WTC11 (cell line): ENCODE measurements at regions not wholly inside any gene's neighbourhood (a gene's known extent, or its start where the extent isn't known, plus 50 kb on each side); places are given as distances from the start of the nearest gene placed in this dataset.

Source experiments
- ATAC-seq: fragments of 200-7000 bp; cut with Tn5 transposase; 2 replicates; pipeline ENCODE4 v1.10.0; 2021; ENCODE audit warnings: mild to moderate bottlenecking, moderate library complexity
- CTCF ChIA-PET: fragments of 300-600 bp; sonication (Branson Sonifier 250); formaldehyde crosslinking; loops from one replicate; lab custom pipeline; 2021; ENCODE audit warnings: antibody characterized with exemption; lab: Charles Lee
- POLR2A ChIA-PET: fragments of 350-600 bp; sonication (Branson Sonifier 250); formaldehyde crosslinking; loops from one replicate; lab custom pipeline; 2021; ENCODE audit warnings: antibody characterized with exemption; lab: Charles Lee
- DNase-seq: peaks from one replicate; pipeline ENCODE4 v3.0.0; 2021; ENCODE audit warnings: low spot score
- H3K27ac Mint-ChIP-seq: 2 replicates; pipeline ENCODE4 v1.8.0; 2021; ENCODE audit warnings: mixed read lengths
- H3K27me3 Mint-ChIP-seq: 2 replicates; pipeline ENCODE4 v1.8.0; 2021; ENCODE audit warnings: low read depth, mild to moderate bottlenecking, moderate library complexity, mixed read lengths
- H3K36me3 Mint-ChIP-seq: 2 replicates; pipeline ENCODE4 v1.8.0; 2021; ENCODE audit warnings: mixed read lengths
- H3K4me1 Mint-ChIP-seq: 2 replicates; pipeline ENCODE4 v1.8.0; 2022; ENCODE audit warnings: mixed read lengths
- H3K4me3 Mint-ChIP-seq: 2 replicates; pipeline ENCODE4 v1.8.0; 2021; ENCODE audit warnings: mild to moderate bottlenecking, moderate library complexity, mixed read lengths
- H3K9me3 Mint-ChIP-seq: 2 replicates; pipeline ENCODE4 v1.8.0; 2021; ENCODE audit warnings: mixed read lengths
- ATF2 ChIP-seq: sonication (generic); formaldehyde crosslinking; IDR thresholded peaks from 2 replicates; pipeline ENCODE4 v1.8.1; 2022; ENCODE audit warnings: low read depth, missing genetic modification reagents, borderline replicate concordance
- CBFB ChIP-seq: sonication (generic); formaldehyde crosslinking; IDR thresholded peaks from 2 replicates; pipeline ENCODE4 v1.8.1; 2022; ENCODE audit warnings: mild to moderate bottlenecking, low read depth, missing genetic modification reagents
- CTCF ChIP-seq: fragments of 200-600 bp; IDR thresholded peaks from 2 replicates; pipeline ENCODE4 v1.8.0; 2022; ENCODE audit warnings: antibody characterized with exemption
- E2F4 ChIP-seq: sonication (generic); formaldehyde crosslinking; IDR thresholded peaks from 2 replicates; pipeline ENCODE4 v1.8.1; 2022; ENCODE audit warnings: low read depth, mild to moderate bottlenecking, moderate library complexity, missing genetic modification reagents, borderline replicate concordance
- GRHL2 ChIP-seq: fragments of 250-450 bp; sonication (Bioruptor Pico); IDR thresholded peaks from 2 replicates; pipeline ENCODE4 v1.8.0; 2022; ENCODE audit warnings: mild to moderate bottlenecking, moderate library complexity; ENCODE audit not compliant: insufficient replicate concordance, severe bottlenecking
- IRF1 ChIP-seq: sonication (generic); formaldehyde crosslinking; IDR thresholded peaks from 2 replicates; pipeline ENCODE4 v1.8.0; 2023; ENCODE audit warnings: missing genetic modification reagents
- MLX ChIP-seq: sonication (generic); formaldehyde crosslinking; IDR thresholded peaks from 2 replicates; pipeline ENCODE4 v1.8.1; 2023; ENCODE audit warnings: mild to moderate bottlenecking, missing genetic modification reagents, moderate library complexity
- MYBL2 ChIP-seq: sonication (generic); formaldehyde crosslinking; IDR thresholded peaks from 2 replicates; pipeline ENCODE4 v1.8.1; 2023; ENCODE audit warnings: mild to moderate bottlenecking, moderate library complexity, missing genetic modification reagents
- NFE2L1 ChIP-seq: sonication (generic); formaldehyde crosslinking; IDR thresholded peaks from 2 replicates; pipeline ENCODE4 v1.8.1; 2023; ENCODE audit warnings: missing genetic modification reagents
- PREB ChIP-seq: sonication (generic); formaldehyde crosslinking; IDR thresholded peaks from 2 replicates; pipeline ENCODE4 v1.8.1; 2022; ENCODE audit warnings: mild to moderate bottlenecking, missing genetic modification reagents, moderate library complexity, borderline replicate concordance
- SOX15 ChIP-seq: fragments of 250-450 bp; sonication (Bioruptor Pico); IDR thresholded peaks from 2 replicates; pipeline ENCODE4 v1.9.0; 2021; ENCODE audit warnings: mild to moderate bottlenecking
- ZBTB21 ChIP-seq: sonication (generic); formaldehyde crosslinking; IDR thresholded peaks from 2 replicates; pipeline ENCODE4 v1.8.1; 2023; ENCODE audit warnings: mild to moderate bottlenecking, missing genetic modification reagents, borderline replicate concordance
- ZMAT4 ChIP-seq: fragments of 250-450 bp; sonication (Bioruptor Pico); IDR thresholded peaks from 2 replicates; pipeline ENCODE4 v1.9.0; 2021; ENCODE audit warnings: mild to moderate bottlenecking
- ZNF121 ChIP-seq: sonication (generic); formaldehyde crosslinking; IDR thresholded peaks from 2 replicates; pipeline ENCODE4 v1.8.0; 2023; ENCODE audit warnings: missing genetic modification reagents
- ZNF281 ChIP-seq: sonication (generic); formaldehyde crosslinking; IDR thresholded peaks from 2 replicates; pipeline ENCODE4 v1.8.0; 2023; ENCODE audit warnings: mild to moderate bottlenecking, missing genetic modification reagents
- ZNF416 ChIP-seq: fragments of 250-450 bp; sonication (Bioruptor Pico); IDR thresholded peaks from 2 replicates; pipeline ENCODE4 v1.9.0; 2021; ENCODE audit warnings: mild to moderate bottlenecking, inconsistent platforms
- ZNF425 ChIP-seq: fragments of 250-450 bp; sonication (Bioruptor Pico); conservative IDR thresholded peaks from 2 replicates; pipeline ENCODE4 v1.9.0; 2021; ENCODE audit warnings: mild to moderate bottlenecking
- ZSCAN18 ChIP-seq: fragments of 250-450 bp; sonication (Bioruptor Pico); IDR thresholded peaks from 2 replicates; pipeline ENCODE4 v2.1.2; 2022; ENCODE audit warnings: mild to moderate bottlenecking, moderate library complexity

- ATAC-seq (no peak), DNase-seq (no peak)
- no peak overlapping the region for H3K27ac Mint-ChIP-seq
- H3K27me3 Mint-ChIP-seq, result no peaks in the 10 kb centered on the region
- CTCF ChIA-PET, result no interaction called here
- no peaks in the 10 kb centered on the region for H3K9me3 Mint-ChIP-seq
- H3K36me3 Mint-ChIP-seq, result no peaks in the 10 kb centered on the region
- POLR2A ChIA-PET, result no interaction called here
- TF ChIP-seq ZNF281, result no peak
- no peak for TF ChIP-seq ZMAT4 (CRISPR knock-in tag)
- no peak for TF ChIP-seq ATF2 (CRISPR knock-in tag)
- TF ChIP-seq NFE2L1 (CRISPR knock-in tag), result no peak
- TF ChIP-seq MYBL2 (CRISPR knock-in tag), result no peak
- TF ChIP-seq ZSCAN18 (CRISPR knock-in tag), result no peak
- no peak for TF ChIP-seq ZNF121 (CRISPR knock-in tag)
- no peak for TF ChIP-seq GRHL2 (CRISPR knock-in tag)
- TF ChIP-seq ZNF416 (CRISPR knock-in tag), result no peak
- no peak for TF ChIP-seq ZBTB21
- TF ChIP-seq CTCF, result no peak
- TF ChIP-seq, all 79 proteins: peak for 0
- no peak overlapping the region for H3K4me3 Mint-ChIP-seq
- no peaks in the 10 kb centered on the region for H3K4me1 Mint-ChIP-seq
Observed at GRCh38 chr1:105736349-105736748, 1320.1 kb upstream of the PRMT6 start.

- no peaks in the 10 kb centered on the region for H3K27me3 Mint-ChIP-seq
- H3K4me1 Mint-ChIP-seq, result no peaks in the 10 kb centered on the region
- peaks cover 21% of the 10 kb centered on the region for H3K9me3 Mint-ChIP-seq
- ChIA-PET POLR2A (no interaction called here), CTCF (no interaction called here)
- H3K27ac Mint-ChIP-seq, result no peak overlapping the region
- H3K36me3 Mint-ChIP-seq, result no peaks in the 10 kb centered on the region
- DNase-seq (no peak), ATAC-seq (no peak)
- H3K4me3 Mint-ChIP-seq, result no peak overlapping the region
- TF ChIP-seq ZNF416 (CRISPR knock-in tag), result no peak
- no peak for TF ChIP-seq PREB
- no peak for TF ChIP-seq SOX15 (CRISPR knock-in tag)
- no peak for TF ChIP-seq CBFB
- TF ChIP-seq MLX (CRISPR knock-in tag), result no peak
- TF ChIP-seq IRF1 (CRISPR knock-in tag), result no peak
- TF ChIP-seq ZNF425 (CRISPR knock-in tag), result no peak
- TF ChIP-seq E2F4 (CRISPR knock-in tag), result no peak
Observed at GRCh38 chr1:105779727-105780126, 1276.7 kb upstream of the PRMT6 start.
